DOHH2 (cell line): ENCODE measurements at regions not wholly inside any gene's neighbourhood (a gene's known extent, or its start where the extent isn't known, plus 50 kb on each side); places are given as distances from the start of the nearest gene placed in this dataset.

Experiments used
- CTCF ChIP-seq: fragments of 200-600 bp; sonication (generic); IDR thresholded peaks from one replicate; pipeline ENCODE4 v1.5.1; 2014; ENCODE audit warnings: antibody characterized with exemption, mild to moderate bottlenecking, low read depth, low read length; ENCODE audit not compliant: poor library complexity, severe bottlenecking
- EZH2phosphoT487 ChIP-seq: fragments of 200-600 bp; sonication (generic); IDR thresholded peaks from 2 replicates; pipeline ENCODE4 v1.6.1; 2017; ENCODE audit warnings: borderline replicate concordance, mild to moderate bottlenecking, antibody characterized with exemption, low read length, moderate library complexity, mixed read lengths

DNA sequence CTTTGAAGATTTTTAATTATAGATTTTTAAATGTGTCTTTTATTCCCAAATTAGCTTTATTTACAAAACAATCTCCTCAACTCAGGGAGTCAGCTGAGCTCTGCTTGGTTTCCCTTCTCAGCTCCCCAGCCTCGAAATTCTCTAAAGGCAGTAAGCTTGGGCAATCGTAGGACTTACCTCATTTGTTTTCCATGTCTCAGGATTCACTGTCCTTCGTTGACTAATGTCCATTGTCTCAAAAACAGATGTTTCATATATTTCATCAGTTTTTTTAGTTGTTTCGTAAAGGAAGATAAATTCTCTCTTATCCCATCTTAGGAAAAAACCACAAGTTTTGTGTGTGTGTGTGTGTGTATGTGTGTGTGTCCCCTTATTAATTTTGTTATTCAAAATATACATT, 102.2 kb upstream of the ADGRF1 start:
- TF ChIP-seq CTCF (no peak), EZH2phosphoT487 (no peak)
